HL-60 (cell line): ENCODE measurements at regions not wholly inside any gene's neighbourhood (a gene's known extent, or its start where the extent isn't known, plus 50 kb on each side); places are given as distances from the start of the nearest gene placed in this dataset.
"Not testable (repeated sequence)": the region's sequence is repeated elsewhere in the genome, so short reads cannot be mapped to it uniquely, and the experiment has no call there.

Experiments used
- DNase-seq, 2 experiments: peaks; one replicate each; pipeline ENCODE4 v3.0.0-alpha.2; 2010 to 2020; ENCODE audit warnings: low read depth in 1 of 2, low spot score in 1 of 2
- H3K27ac ChIP-seq: fragments of 250-450 bp; sonication (Bioruptor Pico); replicated peaks from 2 replicates; pipeline ENCODE4 v1.5.1; 2020; ENCODE audit warnings: mild to moderate bottlenecking, moderate library complexity
- H3K27me3 ChIP-seq: fragments of 250-450 bp; sonication (Bioruptor Pico); 2 replicates; pipeline ENCODE4 v1.5.1; 2021; ENCODE audit warnings: mild to moderate bottlenecking, moderate library complexity; ENCODE audit not compliant: insufficient read depth, poor library complexity, severe bottlenecking
- H3K4me3 ChIP-seq: replicated peaks from 2 replicates; pipeline ENCODE4 v1.5.1; 2011; ENCODE audit warnings: mild to moderate bottlenecking, control low read depth, low read length; ENCODE audit not compliant: insufficient read depth
- GABPA ChIP-seq: IDR thresholded peaks from 2 replicates; pipeline ENCODE4 v1.6.1; 2012; ENCODE audit warnings: low read depth
- POLR2AphosphoS5 ChIP-seq: IDR thresholded peaks from 2 replicates; pipeline ENCODE4 v1.6.1; 2012; ENCODE audit warnings: low read depth
- SPI1 ChIP-seq: IDR thresholded peaks from 2 replicates; pipeline ENCODE4 v1.6.1; 2012; ENCODE audit warnings: low read depth, mild to moderate bottlenecking, borderline replicate concordance
- TF ChIP-seq, protein P1 (sequence below): IDR thresholded peaks from 2 replicates; pipeline ENCODE4 v1.6.1; 2012; ENCODE audit warnings: low read depth; ENCODE audit not compliant: insufficient replicate concordance
- TF ChIP-seq, protein P2 (sequence below): IDR thresholded peaks from one replicate; pipeline ENCODE4 v1.5.1; 2011; ENCODE audit warnings: low read length, control low read depth, inconsistent platforms; ENCODE audit not compliant: insufficient read depth

DNA sequence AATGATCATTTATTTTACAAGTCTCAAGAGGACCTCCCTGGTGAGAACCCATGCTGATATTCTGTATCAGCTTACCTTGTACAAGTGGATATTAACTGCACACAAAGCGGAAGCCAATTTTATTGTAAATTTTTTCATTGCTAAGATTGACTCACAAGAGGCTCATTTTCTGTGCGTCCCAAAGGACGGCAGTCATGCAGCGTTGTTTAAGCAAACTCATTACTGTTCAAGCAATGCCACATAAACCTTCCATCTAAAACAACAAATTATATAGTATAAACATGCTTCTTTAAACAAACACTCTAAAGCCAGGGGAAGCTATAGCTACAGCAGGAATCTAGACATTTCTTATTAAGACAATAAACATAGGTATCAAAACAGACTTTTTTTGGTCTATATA lies 575.3 kb downstream of the FRK start:
- TF ChIP-seq, protein P1, sequence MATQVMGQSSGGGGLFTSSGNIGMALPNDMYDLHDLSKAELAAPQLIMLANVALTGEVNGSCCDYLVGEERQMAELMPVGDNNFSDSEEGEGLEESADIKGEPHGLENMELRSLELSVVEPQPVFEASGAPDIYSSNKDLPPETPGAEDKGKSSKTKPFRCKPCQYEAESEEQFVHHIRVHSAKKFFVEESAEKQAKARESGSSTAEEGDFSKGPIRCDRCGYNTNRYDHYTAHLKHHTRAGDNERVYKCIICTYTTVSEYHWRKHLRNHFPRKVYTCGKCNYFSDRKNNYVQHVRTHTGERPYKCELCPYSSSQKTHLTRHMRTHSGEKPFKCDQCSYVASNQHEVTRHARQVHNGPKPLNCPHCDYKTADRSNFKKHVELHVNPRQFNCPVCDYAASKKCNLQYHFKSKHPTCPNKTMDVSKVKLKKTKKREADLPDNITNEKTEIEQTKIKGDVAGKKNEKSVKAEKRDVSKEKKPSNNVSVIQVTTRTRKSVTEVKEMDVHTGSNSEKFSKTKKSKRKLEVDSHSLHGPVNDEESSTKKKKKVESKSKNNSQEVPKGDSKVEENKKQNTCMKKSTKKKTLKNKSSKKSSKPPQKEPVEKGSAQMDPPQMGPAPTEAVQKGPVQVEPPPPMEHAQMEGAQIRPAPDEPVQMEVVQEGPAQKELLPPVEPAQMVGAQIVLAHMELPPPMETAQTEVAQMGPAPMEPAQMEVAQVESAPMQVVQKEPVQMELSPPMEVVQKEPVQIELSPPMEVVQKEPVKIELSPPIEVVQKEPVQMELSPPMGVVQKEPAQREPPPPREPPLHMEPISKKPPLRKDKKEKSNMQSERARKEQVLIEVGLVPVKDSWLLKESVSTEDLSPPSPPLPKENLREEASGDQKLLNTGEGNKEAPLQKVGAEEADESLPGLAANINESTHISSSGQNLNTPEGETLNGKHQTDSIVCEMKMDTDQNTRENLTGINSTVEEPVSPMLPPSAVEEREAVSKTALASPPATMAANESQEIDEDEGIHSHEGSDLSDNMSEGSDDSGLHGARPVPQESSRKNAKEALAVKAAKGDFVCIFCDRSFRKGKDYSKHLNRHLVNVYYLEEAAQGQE, result no peak
- TF ChIP-seq, protein P2, sequence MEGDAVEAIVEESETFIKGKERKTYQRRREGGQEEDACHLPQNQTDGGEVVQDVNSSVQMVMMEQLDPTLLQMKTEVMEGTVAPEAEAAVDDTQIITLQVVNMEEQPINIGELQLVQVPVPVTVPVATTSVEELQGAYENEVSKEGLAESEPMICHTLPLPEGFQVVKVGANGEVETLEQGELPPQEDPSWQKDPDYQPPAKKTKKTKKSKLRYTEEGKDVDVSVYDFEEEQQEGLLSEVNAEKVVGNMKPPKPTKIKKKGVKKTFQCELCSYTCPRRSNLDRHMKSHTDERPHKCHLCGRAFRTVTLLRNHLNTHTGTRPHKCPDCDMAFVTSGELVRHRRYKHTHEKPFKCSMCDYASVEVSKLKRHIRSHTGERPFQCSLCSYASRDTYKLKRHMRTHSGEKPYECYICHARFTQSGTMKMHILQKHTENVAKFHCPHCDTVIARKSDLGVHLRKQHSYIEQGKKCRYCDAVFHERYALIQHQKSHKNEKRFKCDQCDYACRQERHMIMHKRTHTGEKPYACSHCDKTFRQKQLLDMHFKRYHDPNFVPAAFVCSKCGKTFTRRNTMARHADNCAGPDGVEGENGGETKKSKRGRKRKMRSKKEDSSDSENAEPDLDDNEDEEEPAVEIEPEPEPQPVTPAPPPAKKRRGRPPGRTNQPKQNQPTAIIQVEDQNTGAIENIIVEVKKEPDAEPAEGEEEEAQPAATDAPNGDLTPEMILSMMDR, result no peak
- no peak for TF ChIP-seq POLR2AphosphoS5
- TF ChIP-seq SPI1, result no peak
- TF ChIP-seq GABPA, result no peak
- no peak for DNase-seq
- Histone ChIP-seq H3K27ac (no peak overlapping the region), H3K27me3 (no peaks in the 10 kb centered on the region), H3K4me3 (no peak overlapping the region)

DNA sequence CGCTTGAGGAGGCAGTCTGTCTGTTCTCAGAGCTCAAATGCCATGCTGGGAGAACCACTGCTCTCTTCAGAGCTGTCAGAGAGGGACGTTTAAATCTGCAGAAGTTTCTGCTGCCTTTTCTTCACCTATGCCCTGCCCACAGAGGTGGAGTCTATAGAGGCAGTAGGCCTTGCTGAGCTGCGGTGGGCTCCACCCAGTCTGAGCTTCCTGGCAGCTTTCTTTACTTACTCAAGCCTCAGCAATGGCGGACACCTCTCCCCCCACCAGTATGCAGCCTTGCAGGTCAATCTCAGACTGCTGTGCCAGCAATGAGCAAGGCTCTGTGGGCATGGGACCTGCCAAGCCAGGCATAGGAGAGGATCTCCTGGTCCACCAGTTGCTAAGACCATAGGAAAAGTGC lies 580.1 kb downstream of the FRK start:
- not testable (repeated sequence) for H3K27me3 ChIP-seq, DNase-seq, H3K27ac ChIP-seq, H3K4me3 ChIP-seq

DNA sequence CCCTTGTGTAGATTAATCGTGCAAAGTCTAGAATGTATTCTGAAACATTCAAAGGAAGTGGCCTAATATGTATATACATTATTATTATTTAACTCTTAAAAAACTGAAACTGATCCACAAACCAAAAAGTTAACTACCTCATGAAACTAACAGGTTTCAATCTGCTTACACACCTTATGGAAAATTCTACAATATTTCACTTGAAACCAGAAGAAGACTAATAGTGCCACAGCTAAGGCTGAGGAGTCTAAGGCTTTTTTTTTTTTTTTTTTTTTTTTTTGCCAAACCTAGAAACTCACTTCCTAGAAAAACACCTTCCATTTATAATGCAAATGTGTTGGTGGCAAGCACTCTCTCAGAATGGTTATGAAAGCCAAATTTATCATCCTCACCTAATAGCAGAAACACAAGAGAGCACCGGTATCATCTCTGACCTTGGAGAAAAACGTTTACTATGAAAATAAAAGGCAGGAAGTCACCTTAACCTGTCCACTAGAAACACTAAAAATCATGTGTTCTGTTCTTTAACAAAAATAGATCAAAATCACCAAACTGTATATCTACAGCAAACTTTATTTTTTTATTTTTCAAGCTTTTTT lies 586.1 kb downstream of the FRK start:
- no peak overlapping the region for H3K27ac ChIP-seq
- H3K4me3 ChIP-seq, result no peak overlapping the region
- no peaks in the 10 kb centered on the region for H3K27me3 ChIP-seq
- no peak for DNase-seq
- TF ChIP-seq POLR2AphosphoS5 (no peak), GABPA (no peak), SPI1 (no peak)
- TF ChIP-seq, protein P1, result no peak
- TF ChIP-seq, protein P2, result no peak

DNA sequence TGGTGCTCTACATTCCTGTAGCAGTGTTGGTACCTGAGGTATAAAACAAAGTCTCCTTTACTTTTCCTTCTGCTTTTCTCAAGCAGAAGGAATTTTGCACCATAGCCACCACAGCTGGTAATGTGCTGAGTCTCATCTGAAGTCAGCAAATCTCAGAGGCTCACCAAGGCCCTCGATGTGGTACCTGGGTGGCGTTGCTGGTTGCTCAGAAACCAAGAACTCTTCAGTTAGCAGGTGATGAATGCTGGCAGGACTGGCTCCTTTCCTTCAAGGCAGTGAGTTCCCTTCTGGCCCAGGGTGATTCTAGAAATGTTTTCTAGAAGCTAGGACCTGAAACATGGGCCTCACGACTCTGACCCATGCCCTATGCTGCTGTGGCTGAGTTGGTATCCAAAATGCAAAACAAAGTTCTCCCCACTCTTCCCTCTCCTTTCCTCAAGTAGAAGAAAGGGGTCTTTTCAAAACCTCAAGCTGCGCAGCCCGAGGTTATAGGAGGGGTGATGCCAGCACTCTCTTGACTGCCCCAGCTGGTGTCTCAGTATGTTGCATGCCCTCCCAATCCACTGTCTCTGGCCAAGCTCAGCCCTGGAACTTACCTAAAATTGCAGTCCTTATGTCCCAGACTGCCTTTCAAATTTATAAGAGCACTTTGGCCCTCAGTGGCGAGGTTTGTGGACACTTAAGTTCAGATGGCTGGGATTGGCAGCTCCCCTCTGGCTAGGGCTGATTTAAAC lies 592.3 kb downstream of the FRK start:
- DNase-seq, result no peak
- Histone ChIP-seq H3K4me3 (no peak overlapping the region), H3K27me3 (no peaks in the 10 kb centered on the region), H3K27ac (no peak overlapping the region)
- no peak for TF ChIP-seq GABPA
- TF ChIP-seq, protein P1, result no peak
- TF ChIP-seq POLR2AphosphoS5, result no peak
- no peak for TF ChIP-seq SPI1
- TF ChIP-seq, protein P2, result no peak
